GM19467 (cell line): ENCODE measurements at regions not wholly inside any gene's neighbourhood (a gene's known extent, or its start where the extent isn't known, plus 50 kb on each side); places are given as distances from the start of the nearest gene placed in this dataset.

Experiments
- ATAC-seq: cut with Tn5 transposase; IDR thresholded peaks from one replicate; pipeline ENCODE4 v1.9.1; 2021; ENCODE audit warnings: mild to moderate bottlenecking, moderate library complexity; ENCODE audit not compliant: unreplicated experiment

GRCh38 chr6:126147291-126147815 lies 161.0 kb downstream of the TRMT11 start:
- no peak for ATAC-seq

GRCh38 chr6:126148853-126149252 lies 162.5 kb downstream of the TRMT11 start:
- no peak for ATAC-seq

GRCh38 chr6:126152372-126152745 lies 166.0 kb downstream of the TRMT11 start:
- ATAC-seq, result no peak

GRCh38 chr6:126153661-126154060 lies 167.3 kb downstream of the TRMT11 start:
- ATAC-seq, result no peak

GRCh38 chr6:126156973-126157372 lies 170.6 kb downstream of the TRMT11 start:
- ATAC-seq, result peak; percentile 86

GRCh38 chr6:126167726-126168125 lies 172.2 kb upstream of the CENPW start:
- ATAC-seq, result no peak

- ATAC-seq, result no peak
Observed at GRCh38 chr6:126170433-126170832, 169.5 kb upstream of the CENPW start.

GRCh38 chr6:126170978-126171382 lies 168.9 kb upstream of the CENPW start:
- peak; percentile 89 for ATAC-seq

GRCh38 chr6:126172131-126172530 lies 167.8 kb upstream of the CENPW start:
- ATAC-seq, result no peak

- ATAC-seq, result no peak
Observed at GRCh38 chr6:126173265-126173664, 166.7 kb upstream of the CENPW start.

- no peak for ATAC-seq
Observed at GRCh38 chr6:126174697-126175096, 165.2 kb upstream of the CENPW start.

GRCh38 chr6:126175251-126175650 lies 164.7 kb upstream of the CENPW start:
- no peak for ATAC-seq

- ATAC-seq, result no peak
Observed at GRCh38 chr6:126176282-126176681, 163.6 kb upstream of the CENPW start.

- ATAC-seq, result no peak
Observed at GRCh38 chr6:126180585-126180984, 159.3 kb upstream of the CENPW start.

- ATAC-seq, result no peak
Observed at GRCh38 chr6:126181173-126181741, 158.7 kb upstream of the CENPW start.

GRCh38 chr6:126181890-126182289 lies 158.0 kb upstream of the CENPW start:
- ATAC-seq, result no peak

GRCh38 chr6:126182650-126183311 lies 157.1 kb upstream of the CENPW start:
- no peak for ATAC-seq

- no peak for ATAC-seq
Observed at GRCh38 chr6:126185774-126186173, 154.1 kb upstream of the CENPW start.

- ATAC-seq, result no peak
Observed at GRCh38 chr6:126188279-126188909, 151.5 kb upstream of the CENPW start.

GRCh38 chr6:126195625-126196236 lies 144.2 kb upstream of the CENPW start:
- ATAC-seq, result no peak

GRCh38 chr6:126198631-126199030 lies 141.3 kb upstream of the CENPW start:
- no peak for ATAC-seq

GRCh38 chr6:126199466-126199865 lies 140.4 kb upstream of the CENPW start:
- peak; percentile 79 for ATAC-seq
